ENCODE measurements at regions not wholly inside any gene's neighbourhood (a gene's known extent, or its start where the extent isn't known, plus 50 kb on each side); places are given as distances from the start of the nearest gene placed in this dataset.

DNA sequence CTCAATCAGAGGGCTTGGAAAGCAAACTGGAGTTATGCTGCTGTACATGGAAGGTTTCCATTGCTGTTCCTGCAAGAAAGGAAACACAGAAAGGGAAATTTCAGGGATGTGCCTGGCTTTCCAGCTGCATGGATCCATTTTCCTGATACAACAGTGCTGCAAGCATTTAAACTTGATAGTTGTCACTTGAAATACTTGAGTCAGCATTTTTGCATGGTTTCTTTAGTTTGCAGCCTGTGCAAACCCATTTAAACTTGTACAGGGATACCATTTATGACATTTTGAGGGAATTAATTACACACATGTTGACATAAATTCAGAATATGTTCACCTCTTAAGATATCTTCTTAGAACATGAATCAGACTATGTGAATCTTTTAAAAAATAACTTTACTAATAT, 131.1 kb upstream of the RASGEF1B start:
- FAIRE-seq: no peak
- no peaks in the 10 kb centered on the region for H3K79me2 ChIP-seq (ENCODE audit: control insufficient read depth in 1 of 2, insufficient read depth in 2 of 2, low read length in 2 of 2)
- CTCF ChIA-PET (ENCODE audit: partially characterized antibody): no interaction called here

More for the DNA sequence above, 131.1 kb upstream of the RASGEF1B start:
- H4K5ac ChIP-seq (ENCODE audit: insufficient read length, low read depth, low read length): no peak overlapping the region
- no peak overlapping the region for H3K9ac ChIP-seq (replicated peaks in 1 of 4; ENCODE audit: extremely low read depth in 1 of 4, low read depth in 3 of 4, low read length in 3 of 4)
- H4K8ac ChIP-seq (ENCODE audit: extremely low read depth, insufficient read depth, low read length): no peak overlapping the region
- H3K4ac ChIP-seq (replicated peaks; ENCODE audit: insufficient read length, low read depth, low read length): no peak overlapping the region
- H3K56ac ChIP-seq (replicated peaks; ENCODE audit: insufficient read length, low read depth, low read length): no peak overlapping the region
- H2BK15ac ChIP-seq (ENCODE audit: low read length): no peak overlapping the region
- POLR2A ChIA-PET (ENCODE audit: partially characterized antibody): no interaction called here
- H2BK120ac ChIP-seq (replicated peaks; ENCODE audit: low read depth, low read length): no peak overlapping the region
- no peaks in the 10 kb centered on the region for H3K23me2 ChIP-seq (ENCODE audit: low read depth, low read length)
- peaks cover 0 to 15% (median 3%) of the 10 kb centered on the region in 4 experiments; a peak in 2 of 7 replicates for H3K4me1 ChIP-seq (replicated peaks in 1 of 4; ENCODE audit: control insufficient read depth in 3 of 4, insufficient read depth in 4 of 4, low read length in 3 of 4)
- no peak overlapping the region for H3K4me3 ChIP-seq (ENCODE audit: extremely low read depth in 1 of 4, insufficient read depth in 2 of 4, low read depth in 3 of 4, low read length in 4 of 4)
- no peak overlapping the region for H2BK5ac ChIP-seq (ENCODE audit: low read depth, low read length)
- TF ChIP-seq MAFK (IDR thresholded peaks at IDR 0.05; ENCODE audit: low read depth, low read length) (peak; percentile 76), EGR1 (IDR thresholded peaks at IDR 0.05; ENCODE audit: borderline replicate concordance, low read depth, low read length) (no peak), POU5F1 (IDR thresholded peaks at IDR 0.05; ENCODE audit: low read depth, low read length) (no peak), HDAC6 (IDR thresholded peaks at IDR 0.05; ENCODE audit: low read depth, low read length) (no peak)
- no peak overlapping the region for H2BK12ac ChIP-seq (ENCODE audit: low read depth, low read length)
- no peak overlapping the region for H3K4me2 ChIP-seq (ENCODE audit: insufficient read depth in 1 of 2, low read depth in 2 of 2, low read length in 2 of 2)
- no peak overlapping the region for H3K27ac ChIP-seq (ENCODE audit: low read depth, low read length)
- no peak overlapping the region for H2AFZ ChIP-seq (ENCODE audit: low read length)
- no peak overlapping the region for H3K18ac ChIP-seq (ENCODE audit: extremely low read depth, low read length)
- no peak overlapping the region for H4K91ac ChIP-seq (replicated peaks; ENCODE audit: insufficient read length, low read length)
- no peaks in the 10 kb centered on the region; a peak in 1 of 8 replicates for H3K36me3 ChIP-seq (ENCODE audit: control insufficient read depth in 2 of 4, insufficient read depth in 4 of 4, low read length in 3 of 4)
- H3K14ac ChIP-seq (ENCODE audit: insufficient read length): no peak overlapping the region
- H3K79me1 ChIP-seq (ENCODE audit: low read depth, low read length): no peaks in the 10 kb centered on the region
- H3K9me3 ChIP-seq (ENCODE audit: insufficient read depth in 2 of 2, low read depth in 1 of 2, low read length in 1 of 2): no peaks in the 10 kb centered on the region; a peak in 1 of 4 replicates
- H3K23ac ChIP-seq (ENCODE audit: insufficient read length): no peak overlapping the region
- H3K27me3 ChIP-seq (replicated peaks in 1 of 4; ENCODE audit: control insufficient read depth in 3 of 4, extremely low read depth in 1 of 4, insufficient read depth in 3 of 4, low read length in 3 of 4): no peaks in the 10 kb centered on the region
- no peaks in the 10 kb centered on the region for H4K20me1 ChIP-seq (replicated peaks in 1 of 2; ENCODE audit: control insufficient read depth in 1 of 2, insufficient read depth in 2 of 2, low read length in 2 of 2)
- DNase-seq (ENCODE audit: low read depth in 1 of 2, low spot score in 2 of 2): no peak
- H2BK20ac ChIP-seq (ENCODE audit: low read length): no peak overlapping the region
- H2AK5ac ChIP-seq (ENCODE audit: low read depth, low read length): no peak overlapping the region

Measured in H1 (cell line).